MCF 10A (cell line): ENCODE measurements at regions not wholly inside any gene's neighbourhood (a gene's known extent, or its start where the extent isn't known, plus 50 kb on each side); places are given as distances from the start of the nearest gene placed in this dataset.

Experiments
- BruUV-seq: library from RNA; stranded (reverse); fragments of 400-500 nt; replicated peaks from 2 replicates; lab custom pipeline; 2021; lab: Mats Ljungman, UMichigan
- CTCF ChIA-PET: fragments of 300-600 bp; sonication (Branson Sonifier 250); formaldehyde crosslinking; extraction: SDS; loops from one replicate; lab custom pipeline; 2021; ENCODE audit warnings: antibody characterized with exemption, inconsistent platforms; lab: Yijun Ruan, JAX
- POLR2A ChIA-PET: fragments of 300-600, 350-650 bp; sonication (Branson Sonifier 250); formaldehyde crosslinking; extraction: SDS; loops from one replicate; lab custom pipeline; 2020; ENCODE audit warnings: antibody characterized with exemption, inconsistent platforms; lab: Yijun Ruan, JAX
- DNase-seq: peaks from one replicate; pipeline ENCODE4 v3.0.0-alpha.2; 2018; ENCODE audit not compliant: unreplicated experiment
- H3K27ac Mint-ChIP-seq: one replicate; pipeline ENCODE4 v1.8.0; 2022; ENCODE audit warnings: mild to moderate bottlenecking, low read depth, mixed read lengths; ENCODE audit not compliant: unreplicated experiment
- H3K27me3 Mint-ChIP-seq: one replicate; pipeline ENCODE4 v1.8.0; 2022; ENCODE audit warnings: mixed read lengths; ENCODE audit not compliant: insufficient read depth, unreplicated experiment
- H3K36me3 Mint-ChIP-seq: one replicate; pipeline ENCODE4 v1.8.0; 2022; ENCODE audit warnings: mild to moderate bottlenecking, moderate library complexity, mixed read lengths; ENCODE audit not compliant: insufficient read depth, unreplicated experiment
- H3K4me1 Mint-ChIP-seq: one replicate; pipeline ENCODE4 v1.8.0; 2022; ENCODE audit warnings: mixed read lengths; ENCODE audit not compliant: insufficient read depth, unreplicated experiment
- H3K4me3 Mint-ChIP-seq: one replicate; pipeline ENCODE4 v1.8.0; 2022; ENCODE audit warnings: mild to moderate bottlenecking, moderate library complexity, mixed read lengths; ENCODE audit not compliant: unreplicated experiment
- H3K9me3 Mint-ChIP-seq: one replicate; pipeline ENCODE4 v1.8.0; 2022; ENCODE audit warnings: mixed read lengths; ENCODE audit not compliant: unreplicated experiment
- CTCF ChIP-seq: fragments of 200-600 bp; IDR thresholded peaks from one replicate; pipeline ENCODE4 v1.8.0; 2022; ENCODE audit warnings: antibody characterized with exemption, mild to moderate bottlenecking; ENCODE audit not compliant: unreplicated experiment
- intact Hi-C: fragments of 100-400 bp; cut with micrococcal nuclease; formaldehyde crosslinking; loops from 2 replicates; pipeline ENCODE4 v1.14.1; 2022

GRCh38 chr6:84549917-84550316, 214.5 kb downstream of the TBX18 start:
- POLR2A ChIA-PET, result no interaction called here
- TF ChIP-seq CTCF, result no peak
- DNase-seq, result peak; percentile 11
- Mint-ChIP-seq H3K27ac (no peak overlapping the region), H3K27me3 (no peaks in the 10 kb centered on the region), H3K36me3 (no peaks in the 10 kb centered on the region), H3K4me1 (peaks cover 14% of the 10 kb centered on the region), H3K9me3 (peaks cover 8% of the 10 kb centered on the region), H3K4me3 (no peak overlapping the region)
- BruUV-seq, result no TSS peak
- CTCF ChIA-PET, result no interaction called here
- intact Hi-C loops, result no loop called here

GRCh38 chr6:84547341-84547801, 217.0 kb downstream of the TBX18 start:
- Mint-ChIP-seq H3K4me1 (peaks cover 5% of the 10 kb centered on the region), H3K36me3 (no peaks in the 10 kb centered on the region), H3K4me3 (no peak overlapping the region), H3K9me3 (peaks cover 23% of the 10 kb centered on the region), H3K27me3 (no peaks in the 10 kb centered on the region), H3K27ac (no peak overlapping the region)
- ChIA-PET CTCF (no interaction called here), POLR2A (no interaction called here)
- intact Hi-C loops, result no loop called here
- no TSS peak for BruUV-seq
- DNase-seq, result no peak
- no peak for TF ChIP-seq CTCF

GRCh38 chr6:84546427-84546914, 217.9 kb downstream of the TBX18 start:
- DNase-seq, result no peak
- intact Hi-C loops, result no loop called here
- no peak for TF ChIP-seq CTCF
- H3K27ac Mint-ChIP-seq, result no peak overlapping the region
- H3K4me3 Mint-ChIP-seq, result no peak overlapping the region
- peaks cover 5% of the 10 kb centered on the region for H3K4me1 Mint-ChIP-seq
- H3K36me3 Mint-ChIP-seq, result no peaks in the 10 kb centered on the region
- no TSS peak for BruUV-seq
- CTCF ChIA-PET, result no interaction called here
- H3K9me3 Mint-ChIP-seq, result peaks cover 26% of the 10 kb centered on the region
- POLR2A ChIA-PET, result no interaction called here
- H3K27me3 Mint-ChIP-seq, result no peaks in the 10 kb centered on the region

- TF ChIP-seq CTCF, result no peak
- no peak overlapping the region for H3K4me3 Mint-ChIP-seq
- H3K9me3 Mint-ChIP-seq, result peaks cover 23% of the 10 kb centered on the region
- no peaks in the 10 kb centered on the region for H3K27me3 Mint-ChIP-seq
- POLR2A ChIA-PET, result no interaction called here
- DNase-seq, result no peak
- intact Hi-C loops, result no loop called here
- no peaks in the 10 kb centered on the region for H3K4me1 Mint-ChIP-seq
- no peak overlapping the region for H3K27ac Mint-ChIP-seq
- CTCF ChIA-PET, result no interaction called here
- no TSS peak for BruUV-seq
- no peaks in the 10 kb centered on the region for H3K36me3 Mint-ChIP-seq
These were observed 225.1 kb downstream of the TBX18 start for GRCh38 chr6:84539122-84539856.
